Panc1 (cell line): ENCODE measurements at regions not wholly inside any gene's neighbourhood (a gene's known extent, or its start where the extent isn't known, plus 50 kb on each side); places are given as distances from the start of the nearest gene placed in this dataset.

ENCODE experiments used
- CTCF ChIP-seq: fragments of 450-650 bp; IDR thresholded peaks from 2 replicates; pipeline ENCODE4 v1.5.1; 2017; ENCODE audit warnings: mild to moderate bottlenecking
- POLR2AphosphoS5 ChIP-seq: IDR thresholded peaks from 2 replicates; pipeline ENCODE4 v1.6.1; 2012; ENCODE audit warnings: mild to moderate bottlenecking, low read depth, low read length, moderate library complexity
- REST ChIP-seq, 2 experiments: IDR thresholded peaks; 2 replicates each; pipeline ENCODE4 v1.6.1; 2011 to 2012; ENCODE audit warnings: low read depth in 2 of 2, control low read depth in 1 of 2, low read length in 1 of 2, mild to moderate bottlenecking in 1 of 2, moderate library complexity in 1 of 2; ENCODE audit not compliant: insufficient read depth in 1 of 2
- SIN3A ChIP-seq: IDR thresholded peaks from 2 replicates; pipeline ENCODE4 v1.6.1; 2012; ENCODE audit warnings: low read depth, mild to moderate bottlenecking, low read length, moderate library complexity, borderline replicate concordance; ENCODE audit not compliant: insufficient read depth
- TCF7L2 ChIP-seq: IDR thresholded peaks from 2 replicates; pipeline ENCODE4 v1.6.1; 2011; ENCODE audit warnings: mild to moderate bottlenecking, low read depth, low read length, inconsistent platforms

DNA sequence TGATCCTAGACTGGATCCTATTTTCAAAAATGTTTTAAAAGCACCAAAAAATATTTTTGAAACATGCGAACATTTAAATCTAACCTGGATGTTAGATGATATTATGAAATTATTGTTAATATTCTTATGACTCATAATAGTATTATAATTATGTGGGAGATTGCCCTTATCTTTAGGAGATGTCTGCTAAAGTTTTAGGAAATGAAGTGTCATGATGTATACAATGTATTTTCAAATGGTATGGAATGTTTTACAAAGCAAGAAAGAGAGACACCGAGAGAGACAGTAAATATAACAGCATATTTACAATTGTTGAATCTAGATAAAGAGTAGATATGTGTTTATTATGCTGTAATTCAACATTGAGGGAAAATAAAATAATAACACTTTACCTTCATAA is 455.9 kb downstream of the ACTL7B start:
- TF ChIP-seq CTCF, result no peak
- TF ChIP-seq SIN3A, result no peak
- no peak for TF ChIP-seq TCF7L2
- no peak for TF ChIP-seq POLR2AphosphoS5
- TF ChIP-seq REST (IDR thresholded peaks at IDR 0.05; ENCODE audit: insufficient read depth in 1 of 2, low read depth in 2 of 2, low read length in 1 of 2), result no peak
